ENCODE measurements at regions not wholly inside any gene's neighbourhood (a gene's known extent, or its start where the extent isn't known, plus 50 kb on each side); places are given as distances from the start of the nearest gene placed in this dataset.
A peak's percentile ranks its signal among the peaks of the same experiment; 100 is the strongest.

- no peak for TF ChIP-seq CTCF (IDR thresholded peaks at IDR 0.05; ENCODE audit: control insufficient read depth, insufficient read depth, low read depth, low read length, missing control alignments)
- no peak overlapping the region for H3K4me3 ChIP-seq (ENCODE audit: control insufficient read depth, low read depth, low read length)
- DNase-seq (ENCODE audit: low read depth): peak; percentile 80
Observed at GRCh38 chr2:173657996-173658717, 303.5 kb downstream of the CDCA7 start.

- DNase-seq (ENCODE audit: low read depth): no peak
- no peak for TF ChIP-seq CTCF (IDR thresholded peaks at IDR 0.05; ENCODE audit: control insufficient read depth, insufficient read depth, low read depth, low read length, missing control alignments)
- no peak overlapping the region for H3K4me3 ChIP-seq (ENCODE audit: control insufficient read depth, low read depth, low read length)
Observed at GRCh38 chr2:173658946-173659371, 304.3 kb downstream of the CDCA7 start.

GRCh38 chr2:173659509-173659908, 304.8 kb downstream of the CDCA7 start:
- H3K4me3 ChIP-seq (ENCODE audit: control insufficient read depth, low read depth, low read length): no peak overlapping the region
- TF ChIP-seq CTCF (IDR thresholded peaks at IDR 0.05; ENCODE audit: control insufficient read depth, insufficient read depth, low read depth, low read length, missing control alignments): no peak
- no peak for DNase-seq (ENCODE audit: low read depth)

- DNase-seq (ENCODE audit: low read depth): no peak
- H3K4me3 ChIP-seq (ENCODE audit: control insufficient read depth, low read depth, low read length): no peak overlapping the region
Observed at GRCh38 chr2:173661586-173661985, 303.6 kb downstream of the SP3 start.

GRCh38 chr2:173663353-173663752, 301.8 kb downstream of the SP3 start:
- no peak for DNase-seq (ENCODE audit: low read depth)
- H3K4me3 ChIP-seq (ENCODE audit: control insufficient read depth, low read depth, low read length): no peak overlapping the region
- no peak for TF ChIP-seq CTCF (IDR thresholded peaks at IDR 0.05; ENCODE audit: control insufficient read depth, insufficient read depth, low read depth, low read length, missing control alignments)

More at GRCh38 chr2:173661586-173661985, 303.6 kb downstream of the SP3 start:
- TF ChIP-seq CTCF (IDR thresholded peaks at IDR 0.05; ENCODE audit: control insufficient read depth, insufficient read depth, low read depth, low read length, missing control alignments): no peak

GRCh38 chr2:173663835-173664512, 301.2 kb downstream of the SP3 start:
- no peak for DNase-seq (ENCODE audit: low read depth)
- no peak for TF ChIP-seq CTCF (IDR thresholded peaks at IDR 0.05; ENCODE audit: control insufficient read depth, insufficient read depth, low read depth, low read length, missing control alignments)
- no peak overlapping the region for H3K4me3 ChIP-seq (ENCODE audit: control insufficient read depth, low read depth, low read length)

All from AG09309 (cell line).